ENCODE measurements at regions not wholly inside any gene's neighbourhood (a gene's known extent, or its start where the extent isn't known, plus 50 kb on each side); places are given as distances from the start of the nearest gene placed in this dataset.
"Not testable (repeated sequence)": the region's sequence is repeated elsewhere in the genome, so short reads cannot be mapped to it uniquely, and the experiment has no call there.

- Histone ChIP-seq H3K27me3 (ENCODE audit: control insufficient read depth, insufficient read depth, low read length) (no peaks in the 10 kb centered on the region), H3K36me3 (ENCODE audit: control insufficient read depth, insufficient read depth, low read length) (no peaks in the 10 kb centered on the region), H3K9me3 (ENCODE audit: control insufficient read depth, low read length) (no peaks in the 10 kb centered on the region), H3K79me2 (no peaks in the 10 kb centered on the region), H3K4me3 (ENCODE audit: low read depth, low read length) (no peak overlapping the region), H2AFZ (no peak overlapping the region), H3K27ac (no peak overlapping the region), H3K4me2 (ENCODE audit: low read length) (no peak overlapping the region), H3K4me1 (no peaks in the 10 kb centered on the region), H3K9ac (no peak overlapping the region)
- TF ChIP-seq, protein P1, sequence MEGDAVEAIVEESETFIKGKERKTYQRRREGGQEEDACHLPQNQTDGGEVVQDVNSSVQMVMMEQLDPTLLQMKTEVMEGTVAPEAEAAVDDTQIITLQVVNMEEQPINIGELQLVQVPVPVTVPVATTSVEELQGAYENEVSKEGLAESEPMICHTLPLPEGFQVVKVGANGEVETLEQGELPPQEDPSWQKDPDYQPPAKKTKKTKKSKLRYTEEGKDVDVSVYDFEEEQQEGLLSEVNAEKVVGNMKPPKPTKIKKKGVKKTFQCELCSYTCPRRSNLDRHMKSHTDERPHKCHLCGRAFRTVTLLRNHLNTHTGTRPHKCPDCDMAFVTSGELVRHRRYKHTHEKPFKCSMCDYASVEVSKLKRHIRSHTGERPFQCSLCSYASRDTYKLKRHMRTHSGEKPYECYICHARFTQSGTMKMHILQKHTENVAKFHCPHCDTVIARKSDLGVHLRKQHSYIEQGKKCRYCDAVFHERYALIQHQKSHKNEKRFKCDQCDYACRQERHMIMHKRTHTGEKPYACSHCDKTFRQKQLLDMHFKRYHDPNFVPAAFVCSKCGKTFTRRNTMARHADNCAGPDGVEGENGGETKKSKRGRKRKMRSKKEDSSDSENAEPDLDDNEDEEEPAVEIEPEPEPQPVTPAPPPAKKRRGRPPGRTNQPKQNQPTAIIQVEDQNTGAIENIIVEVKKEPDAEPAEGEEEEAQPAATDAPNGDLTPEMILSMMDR (IDR thresholded peaks at IDR 0.05): no peak
Observed at GRCh38 chr16:87161822-87162676, 155.1 kb downstream of the C16orf95 start.

DNA sequence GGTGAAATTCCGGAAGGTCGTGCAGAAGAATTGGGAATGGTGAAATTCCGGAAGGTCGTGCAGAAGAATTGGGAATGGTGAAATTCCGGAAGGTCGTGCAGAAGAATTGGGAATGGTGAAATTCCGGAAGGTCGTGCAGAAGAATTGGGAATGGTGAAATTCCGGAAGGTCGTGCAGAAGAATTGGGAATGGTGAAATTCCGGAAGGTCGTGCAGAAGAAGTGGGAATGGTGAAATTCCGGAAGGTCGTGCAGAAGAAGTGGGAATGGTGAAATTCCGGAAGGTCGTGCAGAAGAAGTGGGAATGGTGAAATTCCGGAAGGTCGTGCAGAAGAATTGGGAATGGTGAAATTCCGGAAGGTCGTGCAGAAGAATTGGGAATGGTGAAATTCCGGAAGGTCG lies 154.4 kb downstream of the C16orf95 start:
- not testable (repeated sequence) for H3K79me2 ChIP-seq; H3K4me3 ChIP-seq (ENCODE audit: low read depth, low read length); H3K9ac ChIP-seq; H3K27me3 ChIP-seq (ENCODE audit: control insufficient read depth, insufficient read depth, low read length); H2AFZ ChIP-seq; H3K36me3 ChIP-seq (ENCODE audit: control insufficient read depth, insufficient read depth, low read length); H3K4me2 ChIP-seq (ENCODE audit: low read length); H3K4me1 ChIP-seq; H3K9me3 ChIP-seq (ENCODE audit: control insufficient read depth, low read length); H3K27ac ChIP-seq

DNA sequence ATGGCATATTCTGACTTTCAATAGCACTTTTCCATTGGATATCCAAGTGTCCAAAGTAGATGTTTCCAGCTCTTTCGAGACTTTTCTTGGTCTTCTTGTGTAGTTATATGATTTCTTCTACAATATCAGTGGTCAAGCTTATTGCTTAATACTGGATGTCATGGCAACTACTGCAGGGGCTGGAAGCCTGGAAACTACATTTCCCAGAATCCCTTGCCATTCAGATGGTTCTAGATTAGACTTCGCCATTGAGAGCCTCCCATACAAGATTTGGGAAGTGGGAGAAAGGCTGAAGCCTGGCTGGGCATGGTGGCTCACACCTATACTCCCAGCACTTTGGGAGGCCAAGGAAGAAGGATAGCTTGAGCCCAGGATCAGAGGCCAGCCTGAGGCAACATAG lies 153.6 kb downstream of the C16orf95 start:
- no peaks in the 10 kb centered on the region for H3K4me1 ChIP-seq

DNA sequence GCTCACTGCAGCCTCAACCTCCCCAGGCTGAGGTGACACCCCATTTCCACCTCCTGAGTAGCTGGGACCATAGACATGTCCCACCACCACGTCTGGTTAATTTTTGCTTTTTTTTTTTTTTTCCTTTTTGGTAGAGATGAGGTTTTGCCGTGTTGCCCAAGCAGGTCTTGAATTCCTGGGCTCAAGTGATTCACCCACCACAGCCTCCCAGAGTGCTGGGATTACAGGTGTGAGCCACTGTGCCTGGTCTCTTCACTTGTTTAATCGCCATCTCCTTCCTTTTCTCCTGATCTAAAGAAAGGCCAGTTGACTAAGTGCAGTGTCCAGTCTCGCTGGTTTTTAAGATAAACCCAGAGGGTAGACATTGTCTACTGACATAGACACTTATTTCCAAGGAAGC lies 152.0 kb downstream of the C16orf95 start:
- no peaks in the 10 kb centered on the region for H3K4me1 ChIP-seq
- no peak overlapping the region for H3K9ac ChIP-seq
- H3K4me2 ChIP-seq (ENCODE audit: low read length): no peak overlapping the region
- H3K9me3 ChIP-seq (ENCODE audit: control insufficient read depth, low read length): no peaks in the 10 kb centered on the region
- H2AFZ ChIP-seq: no peak overlapping the region
- H3K4me3 ChIP-seq (ENCODE audit: low read depth, low read length): no peak overlapping the region
- H3K36me3 ChIP-seq (ENCODE audit: control insufficient read depth, insufficient read depth, low read length): no peaks in the 10 kb centered on the region
- no peaks in the 10 kb centered on the region for H3K79me2 ChIP-seq
- TF ChIP-seq, protein P1 (IDR thresholded peaks at IDR 0.05): no peak
- no peaks in the 10 kb centered on the region for H3K27me3 ChIP-seq (ENCODE audit: control insufficient read depth, insufficient read depth, low read length)
- H3K27ac ChIP-seq: no peak overlapping the region

More for the DNA sequence above, 153.6 kb downstream of the C16orf95 start:
- H3K27me3 ChIP-seq (ENCODE audit: control insufficient read depth, insufficient read depth, low read length): no peaks in the 10 kb centered on the region
- H2AFZ ChIP-seq: no peak overlapping the region
- H3K79me2 ChIP-seq: no peaks in the 10 kb centered on the region
- no peak overlapping the region for H3K4me2 ChIP-seq (ENCODE audit: low read length)
- H3K27ac ChIP-seq: no peak overlapping the region
- TF ChIP-seq, protein P1 (IDR thresholded peaks at IDR 0.05): no peak
- H3K4me3 ChIP-seq (ENCODE audit: low read depth, low read length): no peak overlapping the region
- H3K9ac ChIP-seq: no peak overlapping the region
- no peaks in the 10 kb centered on the region for H3K36me3 ChIP-seq (ENCODE audit: control insufficient read depth, insufficient read depth, low read length)
- no peaks in the 10 kb centered on the region for H3K9me3 ChIP-seq (ENCODE audit: control insufficient read depth, low read length)

DNA sequence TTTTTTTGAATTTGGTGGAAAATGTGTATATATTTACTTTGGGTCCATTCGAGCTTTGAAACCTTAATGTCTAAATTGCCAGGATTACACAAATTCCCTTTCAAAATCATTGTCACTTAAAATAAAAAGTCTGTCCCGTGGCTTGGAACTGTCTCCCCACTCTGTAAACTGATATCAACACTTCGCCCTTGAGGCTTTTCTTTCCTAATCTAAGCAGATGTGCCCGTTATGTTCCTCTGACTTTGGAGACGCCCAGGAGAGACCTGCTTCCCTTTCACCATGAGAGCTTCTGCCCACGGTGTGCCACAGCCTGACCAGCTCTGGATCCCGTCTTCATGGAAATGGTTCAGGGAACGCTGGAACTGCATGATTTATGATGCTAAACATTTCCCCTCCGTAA lies 151.3 kb downstream of the C16orf95 start:
- Histone ChIP-seq H3K4me3 (ENCODE audit: low read depth, low read length) (no peak overlapping the region), H3K36me3 (ENCODE audit: control insufficient read depth, insufficient read depth, low read length) (no peaks in the 10 kb centered on the region), H3K79me2 (no peaks in the 10 kb centered on the region), H2AFZ (no peak overlapping the region), H3K27me3 (ENCODE audit: control insufficient read depth, insufficient read depth, low read length) (no peaks in the 10 kb centered on the region), H3K9ac (no peak overlapping the region), H3K4me2 (ENCODE audit: low read length) (no peak overlapping the region), H3K9me3 (ENCODE audit: control insufficient read depth, low read length) (no peaks in the 10 kb centered on the region), H3K27ac (no peak overlapping the region), H3K4me1 (no peaks in the 10 kb centered on the region)
- TF ChIP-seq, protein P1 (IDR thresholded peaks at IDR 0.05): no peak
